ENCODE measurements at regions not wholly inside any gene's neighbourhood (a gene's known extent, or its start where the extent isn't known, plus 50 kb on each side); places are given as distances from the start of the nearest gene placed in this dataset.

GRCh38 chr1:59011663-59012062 lies 227.8 kb upstream of the JUN start:
- Histone ChIP-seq H3K36me3 (ENCODE audit: control insufficient read depth, insufficient read depth, low read length) (no peaks in the 10 kb centered on the region), H3K27me3 (ENCODE audit: control insufficient read depth, insufficient read depth, low read length, poor library complexity, severe bottlenecking) (peaks cover 3% of the 10 kb centered on the region), H3K27ac (ENCODE audit: insufficient read depth, low read depth, low read length, poor library complexity, severe bottlenecking) (no peak overlapping the region), H3K9me3 (ENCODE audit: control insufficient read depth, low read length) (no peaks in the 10 kb centered on the region), H3K4me3 (ENCODE audit: insufficient read depth, low read depth, low read length) (no peak overlapping the region), H3K4me1 (ENCODE audit: control insufficient read depth, insufficient read depth, low read length) (peaks cover 22% of the 10 kb centered on the region)
- WGBS, 2 experiments: 93% methylated on average over 3 of the region's 3 CpGs

DNA sequence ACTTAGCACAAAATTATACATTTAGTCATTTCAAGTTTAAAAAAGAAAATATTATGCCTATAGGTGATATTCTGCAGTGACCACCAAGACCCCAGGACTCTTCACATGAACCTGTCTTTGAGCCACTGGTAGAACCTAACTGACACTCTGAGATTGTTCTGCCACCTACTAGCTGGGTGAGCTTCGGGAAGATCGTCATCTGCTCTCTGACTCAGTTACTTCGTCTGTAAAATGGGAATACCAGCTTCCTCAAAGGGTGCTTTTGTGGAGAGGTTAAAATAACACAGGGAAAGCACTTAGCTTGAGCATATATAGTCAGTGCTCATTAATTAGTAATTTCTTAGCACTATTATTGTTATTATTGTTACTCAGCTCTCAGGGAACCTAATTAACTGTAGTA lies 228.5 kb upstream of the JUN start:
- H3K4me3 ChIP-seq (ENCODE audit: insufficient read depth, low read depth, low read length): no peak overlapping the region
- peaks cover 22% of the 10 kb centered on the region for H3K4me1 ChIP-seq (ENCODE audit: control insufficient read depth, insufficient read depth, low read length)
- no peaks in the 10 kb centered on the region for H3K36me3 ChIP-seq (ENCODE audit: control insufficient read depth, insufficient read depth, low read length)
- H3K27ac ChIP-seq (ENCODE audit: insufficient read depth, low read depth, low read length, poor library complexity, severe bottlenecking): no peak overlapping the region
- no peaks in the 10 kb centered on the region for H3K9me3 ChIP-seq (ENCODE audit: control insufficient read depth, low read length)
- 93 to 98% methylated on average over 3 of the region's 3 CpGs for WGBS, 2 experiments
- H3K27me3 ChIP-seq (ENCODE audit: control insufficient read depth, insufficient read depth, low read length, poor library complexity, severe bottlenecking): peaks cover 3% of the 10 kb centered on the region

GRCh38 chr1:59013276-59013927 lies 229.6 kb upstream of the JUN start:
- H3K27me3 ChIP-seq (ENCODE audit: control insufficient read depth, insufficient read depth, low read length, poor library complexity, severe bottlenecking): peaks cover 3% of the 10 kb centered on the region
- no peaks in the 10 kb centered on the region for H3K9me3 ChIP-seq (ENCODE audit: control insufficient read depth, low read length)
- peak overlapping the region; percentile 56 for H3K27ac ChIP-seq (ENCODE audit: insufficient read depth, low read depth, low read length, poor library complexity, severe bottlenecking)
- H3K36me3 ChIP-seq (ENCODE audit: control insufficient read depth, insufficient read depth, low read length): no peaks in the 10 kb centered on the region
- H3K4me1 ChIP-seq (ENCODE audit: control insufficient read depth, insufficient read depth, low read length): peaks cover 22% of the 10 kb centered on the region
- WGBS, 2 experiments: 13 to 17% methylated on average over 16 of the region's 16 CpGs
- no peak overlapping the region for H3K4me3 ChIP-seq (ENCODE audit: insufficient read depth, low read depth, low read length)

- no peak overlapping the region for H3K4me3 ChIP-seq (ENCODE audit: insufficient read depth, low read depth, low read length)
- peak overlapping the region; percentile 56 for H3K27ac ChIP-seq (ENCODE audit: insufficient read depth, low read depth, low read length, poor library complexity, severe bottlenecking)
- H3K4me1 ChIP-seq (ENCODE audit: control insufficient read depth, insufficient read depth, low read length): peaks cover 22% of the 10 kb centered on the region
- no peaks in the 10 kb centered on the region for H3K9me3 ChIP-seq (ENCODE audit: control insufficient read depth, low read length)
- peaks cover 3% of the 10 kb centered on the region for H3K27me3 ChIP-seq (ENCODE audit: control insufficient read depth, insufficient read depth, low read length, poor library complexity, severe bottlenecking)
- 52 to 65% methylated on average over 2 to 3 of the region's 3 CpGs for WGBS, 2 experiments
- H3K36me3 ChIP-seq (ENCODE audit: control insufficient read depth, insufficient read depth, low read length): no peaks in the 10 kb centered on the region
These were observed 230.1 kb upstream of the JUN start for GRCh38 chr1:59013928-59014279.

GRCh38 chr1:59014827-59015226 lies 231.0 kb upstream of the JUN start:
- H3K27ac ChIP-seq (ENCODE audit: insufficient read depth, low read depth, low read length, poor library complexity, severe bottlenecking): no peak overlapping the region
- 97% methylated on average over 2 of the region's 2 CpGs for WGBS, 2 experiments

DNA sequence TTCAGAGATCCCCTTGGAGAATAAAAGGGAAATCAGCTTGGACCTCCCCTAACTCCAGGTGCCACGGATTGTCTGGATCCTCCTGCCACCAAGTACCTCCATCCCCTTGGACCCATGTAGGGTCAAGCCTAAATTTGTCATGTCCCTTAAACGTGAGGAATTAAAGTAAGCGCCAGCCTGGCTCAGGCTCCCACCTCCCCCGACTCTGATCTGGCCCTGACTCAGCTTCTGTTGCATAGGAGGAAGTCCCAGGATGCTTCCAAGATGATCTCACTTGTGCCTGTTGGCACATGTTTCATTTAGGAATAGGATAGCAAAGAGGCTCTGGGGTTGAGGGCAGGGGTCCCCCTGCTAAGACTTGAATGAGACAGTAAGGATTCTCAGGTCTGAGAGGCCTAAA lies 231.9 kb upstream of the JUN start:
- H3K4me3 ChIP-seq (ENCODE audit: insufficient read depth, low read depth, low read length): no peak overlapping the region
- H3K9me3 ChIP-seq (ENCODE audit: control insufficient read depth, low read length): no peaks in the 10 kb centered on the region
- no peaks in the 10 kb centered on the region for H3K36me3 ChIP-seq (ENCODE audit: control insufficient read depth, insufficient read depth, low read length)
- H3K4me1 ChIP-seq (ENCODE audit: control insufficient read depth, insufficient read depth, low read length): peaks cover 22% of the 10 kb centered on the region
- no peak overlapping the region for H3K27ac ChIP-seq (ENCODE audit: insufficient read depth, low read depth, low read length, poor library complexity, severe bottlenecking)
- H3K27me3 ChIP-seq (ENCODE audit: control insufficient read depth, insufficient read depth, low read length, poor library complexity, severe bottlenecking): peaks cover 3% of the 10 kb centered on the region
- 79 to 80% methylated on average over 4 of the region's 4 CpGs for WGBS, 2 experiments

More at GRCh38 chr1:59014827-59015226, 231.0 kb upstream of the JUN start:
- Histone ChIP-seq H3K4me3 (ENCODE audit: insufficient read depth, low read depth, low read length) (no peak overlapping the region), H3K27me3 (ENCODE audit: control insufficient read depth, insufficient read depth, low read length, poor library complexity, severe bottlenecking) (peaks cover 3% of the 10 kb centered on the region), H3K4me1 (ENCODE audit: control insufficient read depth, insufficient read depth, low read length) (peaks cover 22% of the 10 kb centered on the region), H3K36me3 (ENCODE audit: control insufficient read depth, insufficient read depth, low read length) (no peaks in the 10 kb centered on the region), H3K9me3 (ENCODE audit: control insufficient read depth, low read length) (no peaks in the 10 kb centered on the region)

- Histone ChIP-seq H3K4me1 (ENCODE audit: control insufficient read depth, insufficient read depth, low read length) (peaks cover 20% of the 10 kb centered on the region), H3K27me3 (ENCODE audit: control insufficient read depth, insufficient read depth, low read length, poor library complexity, severe bottlenecking) (peaks cover 3% of the 10 kb centered on the region), H3K27ac (ENCODE audit: insufficient read depth, low read depth, low read length, poor library complexity, severe bottlenecking) (no peak overlapping the region), H3K9me3 (ENCODE audit: control insufficient read depth, low read length) (no peaks in the 10 kb centered on the region), H3K4me3 (ENCODE audit: insufficient read depth, low read depth, low read length) (no peak overlapping the region), H3K36me3 (ENCODE audit: control insufficient read depth, insufficient read depth, low read length) (no peaks in the 10 kb centered on the region)
- 71% methylated on average over 2 of the region's 2 CpGs for WGBS, 2 experiments
These were observed 232.5 kb upstream of the JUN start for GRCh38 chr1:59016390-59016789.

GRCh38 chr1:59017501-59018231 lies 233.8 kb upstream of the JUN start:
- WGBS, 2 experiments: 91 to 92% methylated on average over 8 of the region's 8 CpGs
- H3K4me3 ChIP-seq (ENCODE audit: insufficient read depth, low read depth, low read length): no peak overlapping the region
- H3K9me3 ChIP-seq (ENCODE audit: control insufficient read depth, low read length): no peaks in the 10 kb centered on the region
- peaks cover 3% of the 10 kb centered on the region for H3K27me3 ChIP-seq (ENCODE audit: control insufficient read depth, insufficient read depth, low read length, poor library complexity, severe bottlenecking)
- H3K36me3 ChIP-seq (ENCODE audit: control insufficient read depth, insufficient read depth, low read length): no peaks in the 10 kb centered on the region
- no peak overlapping the region for H3K27ac ChIP-seq (ENCODE audit: insufficient read depth, low read depth, low read length, poor library complexity, severe bottlenecking)
- peaks cover 16% of the 10 kb centered on the region for H3K4me1 ChIP-seq (ENCODE audit: control insufficient read depth, insufficient read depth, low read length)

GRCh38 chr1:59018446-59018845 lies 234.6 kb upstream of the JUN start:
- H3K4me3 ChIP-seq (ENCODE audit: insufficient read depth, low read depth, low read length): no peak overlapping the region
- H3K36me3 ChIP-seq (ENCODE audit: control insufficient read depth, insufficient read depth, low read length): no peaks in the 10 kb centered on the region
- WGBS, 2 experiments: 90% methylated on average over 6 of the region's 6 CpGs
- peaks cover 3% of the 10 kb centered on the region for H3K27me3 ChIP-seq (ENCODE audit: control insufficient read depth, insufficient read depth, low read length, poor library complexity, severe bottlenecking)
- no peak overlapping the region for H3K27ac ChIP-seq (ENCODE audit: insufficient read depth, low read depth, low read length, poor library complexity, severe bottlenecking)
- no peaks in the 10 kb centered on the region for H3K9me3 ChIP-seq (ENCODE audit: control insufficient read depth, low read length)
- H3K4me1 ChIP-seq (ENCODE audit: control insufficient read depth, insufficient read depth, low read length): peaks cover 13% of the 10 kb centered on the region

DNA sequence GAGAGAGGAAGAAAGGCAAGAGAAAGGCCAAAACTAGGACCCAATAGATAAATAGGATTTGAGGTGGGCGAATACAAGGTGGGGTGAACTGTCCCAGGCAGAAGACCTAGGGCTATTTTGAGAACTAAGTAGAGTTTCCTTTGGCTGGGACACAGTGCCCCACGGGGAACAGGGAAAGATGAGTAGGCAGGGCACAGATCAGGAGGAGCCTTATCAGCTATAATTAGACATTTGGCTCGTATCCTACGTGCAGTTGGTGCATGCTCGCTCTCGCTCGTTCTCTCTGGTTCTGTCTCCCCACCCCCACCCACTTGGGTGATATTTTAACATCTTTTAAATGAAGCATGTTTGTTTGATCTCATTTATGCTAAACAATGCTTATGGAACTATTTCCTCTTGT lies 235.0 kb upstream of the JUN start:
- Histone ChIP-seq H3K27ac (ENCODE audit: insufficient read depth, low read depth, low read length, poor library complexity, severe bottlenecking) (no peak overlapping the region), H3K36me3 (ENCODE audit: control insufficient read depth, insufficient read depth, low read length) (no peaks in the 10 kb centered on the region), H3K4me1 (ENCODE audit: control insufficient read depth, insufficient read depth, low read length) (peaks cover 9% of the 10 kb centered on the region), H3K4me3 (ENCODE audit: insufficient read depth, low read depth, low read length) (no peak overlapping the region), H3K27me3 (ENCODE audit: control insufficient read depth, insufficient read depth, low read length, poor library complexity, severe bottlenecking) (peaks cover 2% of the 10 kb centered on the region), H3K9me3 (ENCODE audit: control insufficient read depth, low read length) (no peaks in the 10 kb centered on the region)
- 98% methylated on average over 7 of the region's 7 CpGs for WGBS, 2 experiments

Data from ectodermal cell (in vitro differentiated cells).